ENCODE measurements at regions not wholly inside any gene's neighbourhood (a gene's known extent, or its start where the extent isn't known, plus 50 kb on each side); places are given as distances from the start of the nearest gene placed in this dataset.

DNA sequence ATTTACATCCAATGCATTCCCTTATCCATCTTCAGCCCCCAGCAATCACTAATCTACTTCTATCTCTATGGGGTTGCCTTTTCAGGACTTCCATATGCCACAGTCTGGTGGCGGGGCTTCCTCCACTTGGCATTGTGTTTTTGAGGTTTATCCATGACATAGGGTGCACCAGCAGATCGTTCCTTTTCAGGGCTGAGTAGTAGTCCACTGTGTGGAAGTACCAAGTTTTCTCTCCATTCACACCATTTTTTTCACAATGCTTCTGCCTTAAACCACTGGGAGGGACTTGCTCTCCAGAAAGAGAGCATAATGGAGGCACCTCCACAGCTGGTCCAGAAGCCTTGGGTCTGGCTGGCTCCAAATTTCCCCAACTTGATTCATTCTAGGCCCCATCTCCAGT, 144.0 kb upstream of the IQSEC1 start:
- no peak overlapping the region for H3K27ac ChIP-seq
- H3K9me3 ChIP-seq = no peaks in the 10 kb centered on the region
- H3K4me3 ChIP-seq = no peak overlapping the region
- intact Hi-C loops (cut with DNase I) = no loop called here
- peaks cover 0 to 6% (median 0%) of the 10 kb centered on the region in 9 donors for H3K27me3 ChIP-seq
- no peaks in the 10 kb centered on the region for H3K4me1 ChIP-seq
- DNase-seq (no peak), ATAC-seq (no peak)
- WGBS, 4 donors = 90 to 96% (median 92%) methylated on average over 2 of the region's 2 CpGs
- no peaks in the 10 kb centered on the region for H3K36me3 ChIP-seq
- TF ChIP-seq, protein P1, sequence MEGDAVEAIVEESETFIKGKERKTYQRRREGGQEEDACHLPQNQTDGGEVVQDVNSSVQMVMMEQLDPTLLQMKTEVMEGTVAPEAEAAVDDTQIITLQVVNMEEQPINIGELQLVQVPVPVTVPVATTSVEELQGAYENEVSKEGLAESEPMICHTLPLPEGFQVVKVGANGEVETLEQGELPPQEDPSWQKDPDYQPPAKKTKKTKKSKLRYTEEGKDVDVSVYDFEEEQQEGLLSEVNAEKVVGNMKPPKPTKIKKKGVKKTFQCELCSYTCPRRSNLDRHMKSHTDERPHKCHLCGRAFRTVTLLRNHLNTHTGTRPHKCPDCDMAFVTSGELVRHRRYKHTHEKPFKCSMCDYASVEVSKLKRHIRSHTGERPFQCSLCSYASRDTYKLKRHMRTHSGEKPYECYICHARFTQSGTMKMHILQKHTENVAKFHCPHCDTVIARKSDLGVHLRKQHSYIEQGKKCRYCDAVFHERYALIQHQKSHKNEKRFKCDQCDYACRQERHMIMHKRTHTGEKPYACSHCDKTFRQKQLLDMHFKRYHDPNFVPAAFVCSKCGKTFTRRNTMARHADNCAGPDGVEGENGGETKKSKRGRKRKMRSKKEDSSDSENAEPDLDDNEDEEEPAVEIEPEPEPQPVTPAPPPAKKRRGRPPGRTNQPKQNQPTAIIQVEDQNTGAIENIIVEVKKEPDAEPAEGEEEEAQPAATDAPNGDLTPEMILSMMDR (IDR thresholded peaks at IDR 0.05) = no peak
- no peak for TF ChIP-seq POLR2A (IDR thresholded peaks at IDR 0.05)

DNA sequence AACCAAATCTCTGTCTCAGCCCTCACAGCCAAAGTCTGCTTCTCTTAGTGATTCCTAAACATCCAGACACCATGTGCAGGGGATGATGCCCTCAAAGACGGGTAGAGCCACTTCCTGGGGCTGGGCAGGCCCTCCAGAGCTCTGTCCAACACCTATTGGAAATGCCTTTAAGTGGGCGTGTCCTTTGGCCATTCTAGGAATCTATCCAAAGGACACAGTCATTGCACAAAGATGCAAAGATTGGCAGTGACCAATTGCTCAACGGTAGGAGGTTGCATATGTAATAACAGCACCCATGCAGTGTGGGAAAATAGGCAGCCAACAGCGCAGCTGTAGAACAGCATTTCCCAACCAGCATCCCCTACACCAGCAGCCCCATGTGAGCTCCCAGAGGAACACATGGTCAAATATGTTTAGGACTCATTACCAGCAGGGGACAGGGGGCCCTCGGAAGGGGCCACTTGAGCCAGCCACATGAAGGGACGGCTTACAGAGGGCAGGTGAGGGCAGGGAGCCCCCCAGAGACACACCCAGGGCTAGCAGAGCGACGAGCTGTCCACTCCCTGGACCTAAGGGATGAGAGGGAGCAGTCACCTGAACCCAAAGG, 142.8 kb upstream of the IQSEC1 start:
- ATAC-seq = no peak
- H3K36me3 ChIP-seq = no peaks in the 10 kb centered on the region

DNA sequence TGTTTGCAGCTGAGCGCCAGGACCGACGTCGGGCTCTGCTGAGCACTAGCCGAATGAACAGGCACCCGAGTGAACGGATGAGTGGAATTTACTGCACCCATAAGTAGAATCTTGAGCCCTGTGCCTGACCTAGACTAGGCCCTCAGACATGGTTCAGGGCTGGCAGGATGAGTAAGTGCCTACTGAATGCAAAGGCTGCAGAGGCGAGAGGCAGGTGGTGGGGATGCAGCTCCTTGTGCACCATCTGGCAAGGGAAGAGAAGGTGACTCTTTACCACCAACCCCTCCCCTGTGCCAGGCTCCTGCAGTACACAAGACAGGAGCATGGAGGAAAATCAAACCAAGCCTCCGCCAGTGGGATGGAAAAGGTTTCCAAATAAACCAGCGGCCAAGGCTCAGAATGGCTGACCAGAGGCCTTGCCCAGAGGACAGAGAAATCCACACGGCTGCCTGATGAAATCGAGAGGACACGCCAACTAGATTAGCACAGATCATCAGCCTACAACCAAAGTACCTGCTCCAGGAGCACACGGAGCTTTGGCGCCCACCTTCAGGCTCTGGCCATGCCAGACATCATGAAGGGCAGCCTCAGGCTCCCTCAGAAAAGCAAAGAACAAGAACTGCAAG, 141.7 kb upstream of the IQSEC1 start:
- no peak for ATAC-seq
- TF ChIP-seq, protein P1 (IDR thresholded peaks at IDR 0.05) = no peak
- no peak for TF ChIP-seq POLR2A (IDR thresholded peaks at IDR 0.05)
- Histone ChIP-seq H3K27ac (no peak overlapping the region), H3K27me3 (peaks cover 0 to 6% (median 0%) of the 10 kb centered on the region in 9 donors), H3K4me1 (no peaks in the 10 kb centered on the region), H3K36me3 (no peaks in the 10 kb centered on the region), H3K9me3 (no peaks in the 10 kb centered on the region), H3K4me3 (no peak overlapping the region)
- WGBS, 4 donors = 91 to 93% (median 92%) methylated on average over 8 to 15 of the region's 15 CpGs
- intact Hi-C loops (cut with DNase I) = no loop called here
- DNase-seq = no peak

More for the DNA sequence above, 142.8 kb upstream of the IQSEC1 start:
- TF ChIP-seq POLR2A (IDR thresholded peaks at IDR 0.05) = no peak
- TF ChIP-seq, protein P1 (IDR thresholded peaks at IDR 0.05) = no peak
- H3K9me3 ChIP-seq = no peaks in the 10 kb centered on the region
- WGBS, 4 donors = 69 to 76% (median 69%) methylated on average over 8 of the region's 8 CpGs
- H3K27me3 ChIP-seq = peaks cover 0 to 6% (median 0%) of the 10 kb centered on the region in 9 donors
- H3K4me1 ChIP-seq = no peaks in the 10 kb centered on the region
- no peak overlapping the region for H3K4me3 ChIP-seq
- H3K27ac ChIP-seq = no peak overlapping the region
- DNase-seq = no peak
- intact Hi-C loops (cut with DNase I) = no loop called here

GRCh38 chr3:13213911-13214846, 140.9 kb upstream of the IQSEC1 start:
- intact Hi-C loops (cut with DNase I) = no loop called here
- H3K9me3 ChIP-seq = no peaks in the 10 kb centered on the region
- no peak for DNase-seq
- WGBS, 4 donors = 86 to 88% (median 88%) methylated on average over 26 of the region's 26 CpGs
- H3K4me3 ChIP-seq = no peak overlapping the region
- peaks cover 0 to 6% (median 0%) of the 10 kb centered on the region in 9 donors for H3K27me3 ChIP-seq
- TF ChIP-seq POLR2A (IDR thresholded peaks at IDR 0.05) = no peak
- TF ChIP-seq, protein P1 (IDR thresholded peaks at IDR 0.05) = no peak
- no peaks in the 10 kb centered on the region for H3K36me3 ChIP-seq
- no peak overlapping the region for H3K27ac ChIP-seq
- ATAC-seq = no peak
- no peaks in the 10 kb centered on the region for H3K4me1 ChIP-seq
